Adrenal gland (tissue), 9 donors: ENCODE measurements at regions not wholly inside any gene's neighbourhood (a gene's known extent, or its start where the extent isn't known, plus 50 kb on each side); places are given as distances from the start of the nearest gene placed in this dataset.
"Not testable (repeated sequence)": the region's sequence is repeated elsewhere in the genome, so short reads cannot be mapped to it uniquely, and the experiment has no call there.

Experiments
- DNase-seq, 7 donors: peaks; one replicate each; pipeline ENCODE4 v3.0.0-alpha.2; 2019 to 2020
- H3K27ac ChIP-seq, 5 donors: fragments of 200-600 bp; sonication (generic) in 4 of 5; 1 replicate in 3 of 5; 2 replicates in 2 of 5; pipeline versions ENCODE4 v1.5.1 to v1.8.0; 2016 to 2020; ENCODE audit warnings: mild to moderate bottlenecking in 1 of 5
- H3K27me3 ChIP-seq: fragments of 200-600 bp; 2 replicates; pipeline ENCODE4 v1.8.0; 2021
- H3K36me3 ChIP-seq, 2 donors: fragments of 200-600 bp; replicated peaks in 1 of 2; 1 replicate in 1 of 2; 2 replicates in 1 of 2; pipeline versions ENCODE4 v1.5.1 to v1.8.0; 2018 to 2022
- H3K4me1 ChIP-seq, 2 donors: fragments of 200-600 bp; replicated peaks in 1 of 2; 1 replicate in 1 of 2; 2 replicates in 1 of 2; pipeline versions ENCODE4 v1.5.1 to v1.8.0; 2018 to 2021
- H3K4me3 ChIP-seq, 4 donors: fragments of 200-600 bp; sonication (generic) in 3 of 4; one replicate each; pipeline ENCODE4 v1.5.1; 2016 to 2018
- H3K9me3 ChIP-seq, 3 donors: fragments of 200-600 bp; sonication (generic) in 1 of 3; replicated peaks in 1 of 3; 1 replicate in 2 of 3; 2 replicates in 1 of 3; pipeline versions ENCODE4 v1.5.1 to v1.8.0; 2016 to 2021
- CTCF ChIP-seq, 6 experiments: fragments of 450-650 bp in 4 of 6; fragments of 200-600 bp in 2 of 6; sonication (generic) in 1 of 6; IDR thresholded peaks; 1 replicate in 5 of 6; 2 replicates in 1 of 6; pipeline versions ENCODE4 v1.5.1 to v1.8.0; 2016 to 2021; ENCODE audit warnings: antibody characterized with exemption in 6 of 6, mild to moderate bottlenecking in 2 of 6, moderate library complexity in 1 of 6
- POLR2A ChIP-seq, 2 donors: fragments of 450-650 bp; IDR thresholded peaks; one replicate each; pipeline ENCODE4 v1.6.1; 2017; ENCODE audit warnings: antibody characterized with exemption in 2 of 2, mild to moderate bottlenecking in 2 of 2, moderate library complexity in 1 of 2
- WGBS, 4 donors: extraction: QIAGEN DNeasy Blood & Tissue Kit in 2 of 4; methylation state at CpG; one replicate each; pipeline versions ENCODE4 v1.1.5 to v1.1.7; 2013 to 2017; 5-methylcytosine and 5-hydroxymethylcytosine counted together
- intact Hi-C, 2 donors: fragments of 100-400 bp; cut with DNase I; formaldehyde crosslinking; loops; one replicate each; pipeline versions ENCODE4 v1.14.1 to v1.15.0; 2022 to 2023
- donor health status: healthy with polysubstance abuse.
- donor health status: Bipolar disorder and iron deficiency.
- donor health status: DM: yes; HTN: yes; CAD: no.
- donor health status: DM: no; HTN: no; CAD: no.
- donor health status: DM: no; HTN: no; CAD: no.

GRCh38 chr9:31588006-31588405 is 796.4 kb upstream of the ACO1 start:
- H3K4me1 ChIP-seq = no peaks in the 10 kb centered on the region
- H3K27ac ChIP-seq = no peak overlapping the region
- no peak overlapping the region for H3K4me3 ChIP-seq
- DNase-seq = no peak
- 88 to 94% (median 90%) methylated on average over 4 of the region's 4 CpGs for WGBS, 4 donors
- no peaks in the 10 kb centered on the region for H3K27me3 ChIP-seq
- H3K36me3 ChIP-seq = no peaks in the 10 kb centered on the region
- intact Hi-C loops = no loop called here
- H3K9me3 ChIP-seq = no peaks in the 10 kb centered on the region
- TF ChIP-seq CTCF (IDR thresholded peaks at IDR 0.05) (no peak), POLR2A (IDR thresholded peaks at IDR 0.05) (no peak)

DNA sequence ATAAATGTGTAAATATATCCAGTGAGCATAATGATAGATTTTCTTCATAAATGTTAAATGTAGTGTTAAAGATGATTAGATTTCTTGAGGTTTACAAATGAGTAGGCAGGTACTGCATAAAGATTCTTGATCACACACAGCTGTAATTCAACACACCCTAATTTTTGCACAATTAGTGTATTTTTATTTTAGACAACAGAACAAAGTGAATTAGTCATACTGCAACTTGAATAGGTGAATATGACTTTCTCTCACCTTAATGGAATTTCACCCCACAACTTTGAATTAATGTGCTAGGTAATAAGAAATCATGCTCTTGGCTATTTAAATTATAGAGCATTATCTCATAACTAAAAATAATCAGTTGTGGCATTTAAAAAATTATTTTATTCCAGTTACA is 795.7 kb upstream of the ACO1 start:
- H3K27me3 ChIP-seq = no peaks in the 10 kb centered on the region
- intact Hi-C loops = no loop called here
- TF ChIP-seq CTCF (IDR thresholded peaks at IDR 0.05) = no peak
- no peak for DNase-seq
- H3K36me3 ChIP-seq = no peaks in the 10 kb centered on the region
- peak overlapping the region in 1 of 4 donors; percentile 24 for H3K4me3 ChIP-seq
- no peak overlapping the region for H3K27ac ChIP-seq
- no peaks in the 10 kb centered on the region for H3K9me3 ChIP-seq
- no peaks in the 10 kb centered on the region for H3K4me1 ChIP-seq

DNA sequence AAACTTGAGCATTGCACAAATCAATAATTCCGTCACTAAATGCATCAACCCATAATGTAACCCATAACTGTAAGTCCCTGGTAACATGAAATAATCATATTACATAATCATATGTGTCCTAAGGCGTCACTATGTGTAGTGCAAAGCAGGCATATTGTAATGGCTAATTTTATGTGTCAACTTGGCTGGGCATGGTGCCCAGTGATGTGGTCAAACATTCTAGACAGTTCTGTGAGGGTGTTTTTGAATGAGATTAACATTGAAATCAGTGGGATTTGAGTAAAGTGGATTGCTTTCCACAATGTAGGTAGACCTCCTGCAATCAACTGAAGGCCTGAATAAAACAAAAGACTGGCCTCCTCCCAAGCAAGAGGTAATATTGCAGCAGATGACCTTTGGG is 794.4 kb upstream of the ACO1 start:
- no peaks in the 10 kb centered on the region for H3K4me1 ChIP-seq
- peak in 1 of 7 donors; percentile 2 for DNase-seq
- H3K27me3 ChIP-seq = no peaks in the 10 kb centered on the region
- no peaks in the 10 kb centered on the region for H3K36me3 ChIP-seq
- no peak for TF ChIP-seq CTCF (IDR thresholded peaks at IDR 0.05)
- TF ChIP-seq POLR2A (IDR thresholded peaks at IDR 0.05) = no peak
- intact Hi-C loops = no loop called here
- H3K9me3 ChIP-seq = no peaks in the 10 kb centered on the region
- H3K27ac ChIP-seq = no peak overlapping the region
- H3K4me3 ChIP-seq = no peak overlapping the region
- WGBS, 4 donors = 72 to 91% (median 90%) methylated on average over 2 of the region's 2 CpGs

DNA sequence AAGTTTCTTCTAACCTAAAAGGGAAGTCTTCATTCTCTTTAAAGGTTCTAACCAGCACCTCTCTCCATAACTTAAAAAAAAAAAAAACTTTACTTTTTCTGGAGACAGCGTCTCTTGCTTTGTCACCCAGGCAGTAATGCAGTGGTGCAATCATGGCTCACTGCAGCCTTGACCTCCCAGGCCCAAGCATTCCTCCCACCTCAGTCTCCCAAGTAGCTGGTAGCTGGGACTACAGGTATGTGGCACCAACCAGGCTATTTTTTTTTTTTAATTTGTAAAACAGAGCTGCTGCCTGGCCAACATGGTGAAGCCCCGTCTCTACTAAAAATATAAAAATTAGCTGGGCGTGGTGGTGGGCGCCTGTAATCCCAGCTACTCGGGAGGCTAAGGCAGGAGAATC is 787.4 kb upstream of the ACO1 start:
- H3K4me1 ChIP-seq, H3K9me3 ChIP-seq, H3K27me3 ChIP-seq, H3K36me3 ChIP-seq, H3K27ac ChIP-seq, intact Hi-C loops, H3K4me3 ChIP-seq, DNase-seq: not testable (repeated sequence)
- WGBS, 4 donors = 86 to 91% (median 87%) methylated on average over 5 of the region's 5 CpGs

GRCh38 chr9:31597977-31598376 is 786.5 kb upstream of the ACO1 start:
- H3K4me3 ChIP-seq = no peak overlapping the region
- intact Hi-C loops = no loop called here
- no peak for TF ChIP-seq CTCF (IDR thresholded peaks at IDR 0.05)
- TF ChIP-seq POLR2A (IDR thresholded peaks at IDR 0.05) = no peak

More at GRCh38 chr9:31597977-31598376, 786.5 kb upstream of the ACO1 start:
- DNase-seq = no peak
- Histone ChIP-seq H3K4me1 (no peaks in the 10 kb centered on the region), H3K27ac (no peak overlapping the region), H3K27me3 (no peaks in the 10 kb centered on the region), H3K36me3 (no peaks in the 10 kb centered on the region), H3K9me3 (no peaks in the 10 kb centered on the region)
